GM12875 (cell line): ENCODE measurements at regions not wholly inside any gene's neighbourhood (a gene's known extent, or its start where the extent isn't known, plus 50 kb on each side); places are given as distances from the start of the nearest gene placed in this dataset.

Experiments used
- H3K4me3 ChIP-seq: one replicate; pipeline ENCODE4 v1.5.1; 2011; ENCODE audit warnings: low read depth, low read length, control low read depth
- CTCF ChIP-seq: IDR thresholded peaks from 2 replicates; pipeline ENCODE4 v1.5.1; 2011; ENCODE audit warnings: low read depth, mild to moderate bottlenecking, control low read depth, inconsistent platforms, low read length, moderate library complexity, borderline replicate concordance; ENCODE audit not compliant: insufficient read depth

DNA sequence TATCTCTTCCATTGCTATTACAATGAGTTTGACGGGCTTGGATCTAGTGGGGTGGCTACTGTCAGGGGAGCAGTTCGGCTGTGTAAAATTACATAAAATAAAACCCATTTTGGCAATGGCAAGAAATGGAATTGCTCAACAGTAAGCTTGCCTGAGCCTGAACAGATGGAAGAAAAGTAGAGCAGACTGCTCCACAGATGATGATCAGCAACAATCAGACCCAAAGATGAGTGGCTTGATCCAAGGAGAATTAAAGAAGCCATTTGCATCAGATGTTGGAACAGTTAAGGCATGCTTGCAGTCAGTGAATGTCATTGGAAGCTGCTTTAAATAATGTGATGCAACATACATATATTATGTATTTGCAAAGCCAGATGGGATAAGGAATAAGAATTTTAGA lies 256.6 kb upstream of the SMIM30 start:
- H3K4me3 ChIP-seq: no peak overlapping the region
- TF ChIP-seq CTCF: no peak

GRCh38 chr7:113373863-113374262 lies 255.5 kb upstream of the SMIM30 start:
- H3K4me3 ChIP-seq: no peak overlapping the region
- TF ChIP-seq CTCF: no peak

GRCh38 chr7:113371416-113372043 lies 253.2 kb upstream of the SMIM30 start:
- no peak overlapping the region for H3K4me3 ChIP-seq
- no peak for TF ChIP-seq CTCF

GRCh38 chr7:113370910-113371309 lies 252.6 kb upstream of the SMIM30 start:
- H3K4me3 ChIP-seq: no peak overlapping the region

DNA sequence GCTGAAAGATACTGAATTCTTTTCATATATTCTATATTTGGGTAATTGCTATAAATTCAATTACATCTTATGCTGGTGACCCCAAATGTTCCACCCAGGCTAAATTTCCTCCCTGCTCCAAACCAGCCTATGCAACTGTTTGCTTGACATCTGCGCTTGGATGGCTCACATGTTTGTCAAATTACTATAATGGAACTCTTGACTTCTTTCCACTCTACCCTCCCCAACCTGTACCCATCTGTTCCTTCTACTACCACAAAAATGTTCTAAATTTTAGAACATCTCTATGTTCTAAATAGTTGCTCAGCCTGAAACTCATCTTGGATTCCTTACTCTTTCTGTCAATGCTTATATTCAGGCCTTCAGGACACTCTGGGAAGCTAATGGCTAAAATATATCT lies 249.9 kb upstream of the SMIM30 start:
- TF ChIP-seq CTCF: no peak

More at GRCh38 chr7:113370910-113371309, 252.6 kb upstream of the SMIM30 start:
- no peak for TF ChIP-seq CTCF

GRCh38 chr7:113367041-113367586 lies 248.8 kb upstream of the SMIM30 start:
- H3K4me3 ChIP-seq: no peak overlapping the region

More for the DNA sequence above, 249.9 kb upstream of the SMIM30 start:
- no peak overlapping the region for H3K4me3 ChIP-seq

More at GRCh38 chr7:113367041-113367586, 248.8 kb upstream of the SMIM30 start:
- TF ChIP-seq CTCF: no peak
